GM21723 (cell line): ENCODE measurements at regions not wholly inside any gene's neighbourhood (a gene's known extent, or its start where the extent isn't known, plus 50 kb on each side); places are given as distances from the start of the nearest gene placed in this dataset.
"Not testable (repeated sequence)": the region's sequence is repeated elsewhere in the genome, so short reads cannot be mapped to it uniquely, and the experiment has no call there.

ENCODE experiments used
- ATAC-seq: cut with Tn5 transposase; IDR thresholded peaks from one replicate; pipeline ENCODE4 v1.9.1; 2021; ENCODE audit warnings: mild to moderate bottlenecking, moderate library complexity; ENCODE audit not compliant: unreplicated experiment

- no peak for ATAC-seq
Measured at GRCh38 chrX:124690495-124690894, 344.1 kb downstream of the SH2D1A start.

GRCh38 chrX:124699876-124700275, 353.5 kb downstream of the SH2D1A start:
- no peak for ATAC-seq

GRCh38 chrX:124717537-124717936, 371.2 kb downstream of the SH2D1A start:
- ATAC-seq, result no peak

- no peak for ATAC-seq
Measured at GRCh38 chrX:124719060-124719459, 372.7 kb downstream of the SH2D1A start.

- ATAC-seq, result no peak
Measured at GRCh38 chrX:124720532-124720931, 374.2 kb downstream of the SH2D1A start.

- ATAC-seq, result no peak
Measured at GRCh38 chrX:124725502-124725901, 379.1 kb downstream of the SH2D1A start.

- no peak for ATAC-seq
Measured at GRCh38 chrX:124726292-124726691, 379.9 kb downstream of the SH2D1A start.

GRCh38 chrX:124726881-124727280, 380.5 kb downstream of the SH2D1A start:
- no peak for ATAC-seq

- no peak for ATAC-seq
Measured at GRCh38 chrX:124736553-124737270, 390.3 kb downstream of the SH2D1A start.

- ATAC-seq, result no peak
Measured at GRCh38 chrX:124737771-124738170, 391.4 kb downstream of the SH2D1A start.

- ATAC-seq, result no peak
Measured at GRCh38 chrX:124747295-124747694, 400.9 kb downstream of the SH2D1A start.

- no peak for ATAC-seq
Measured at GRCh38 chrX:124764354-124764753, 418.0 kb downstream of the SH2D1A start.

GRCh38 chrX:124769166-124769565, 422.8 kb downstream of the SH2D1A start:
- ATAC-seq, result no peak

- no peak for ATAC-seq
Measured at GRCh38 chrX:124771292-124771691, 424.9 kb downstream of the SH2D1A start.

GRCh38 chrX:124788253-124788652, 441.9 kb downstream of the SH2D1A start:
- ATAC-seq, result not testable (repeated sequence)

GRCh38 chrX:124789874-124790273, 443.5 kb downstream of the SH2D1A start:
- ATAC-seq, result not testable (repeated sequence)

- no peak for ATAC-seq
Measured at GRCh38 chrX:124791492-124792095, 445.2 kb downstream of the SH2D1A start.

- ATAC-seq, result no peak
Measured at GRCh38 chrX:124796989-124797388, 450.6 kb downstream of the SH2D1A start.

GRCh38 chrX:124804962-124805361, 458.6 kb downstream of the SH2D1A start:
- no peak for ATAC-seq

GRCh38 chrX:124805486-124805885, 459.1 kb downstream of the SH2D1A start:
- ATAC-seq, result no peak

- ATAC-seq, result no peak
Measured at GRCh38 chrX:124814106-124814505, 467.7 kb downstream of the SH2D1A start.

GRCh38 chrX:124818033-124818432, 471.7 kb downstream of the SH2D1A start:
- ATAC-seq, result no peak

GRCh38 chrX:124818764-124819163, 472.4 kb downstream of the SH2D1A start:
- ATAC-seq, result no peak
